Hepatocyte (in vitro differentiated cells): ENCODE measurements at regions not wholly inside any gene's neighbourhood (a gene's known extent, or its start where the extent isn't known, plus 50 kb on each side); places are given as distances from the start of the nearest gene placed in this dataset.

Experiments used
- CTCF ChIP-seq: fragments of 200-600 bp; sonication (generic); IDR thresholded peaks from 2 replicates; pipeline ENCODE4 v1.5.1; 2016; ENCODE audit warnings: antibody characterized with exemption, mild to moderate bottlenecking; ENCODE audit not compliant: poor library complexity
- EZH2 ChIP-seq: fragments of 200-600 bp; sonication (generic); IDR thresholded peaks from 2 replicates; pipeline ENCODE4 v1.6.1; 2016; ENCODE audit warnings: antibody characterized with exemption, mild to moderate bottlenecking, borderline replicate concordance
- EZH2phosphoT487 ChIP-seq: fragments of 200-600 bp; sonication (generic); IDR thresholded peaks from one replicate; pipeline ENCODE4 v1.6.1; 2018; ENCODE audit warnings: antibody characterized with exemption, mild to moderate bottlenecking, low read depth, moderate library complexity; ENCODE audit not compliant: unreplicated experiment, severe bottlenecking

DNA sequence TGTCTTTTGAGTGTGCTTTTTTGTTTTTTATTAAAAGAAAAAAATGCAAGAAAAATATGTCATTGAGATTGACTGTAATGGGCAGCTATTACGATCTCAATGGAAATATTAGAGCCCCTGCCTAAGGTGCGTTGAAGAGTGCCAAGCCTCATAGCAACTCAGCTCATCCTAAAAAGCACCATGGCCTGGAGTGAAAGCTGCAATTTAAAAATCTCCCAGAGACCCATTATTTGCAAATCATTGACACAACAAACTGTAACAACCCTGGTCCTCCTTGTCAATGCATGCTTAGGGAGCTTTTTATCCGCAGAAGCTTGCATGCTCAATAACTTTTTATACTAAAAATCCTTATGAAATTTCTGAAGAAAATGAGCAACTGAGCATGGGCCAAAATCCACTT lies 954.5 kb downstream of the ADGRL2 start:
- TF ChIP-seq CTCF (no peak), EZH2 (no peak), EZH2phosphoT487 (no peak)
